Hepatocyte (in vitro differentiated cells): ENCODE measurements at regions not wholly inside any gene's neighbourhood (a gene's known extent, or its start where the extent isn't known, plus 50 kb on each side); places are given as distances from the start of the nearest gene placed in this dataset.

Source experiments
- DNase-seq: peaks from one replicate; pipeline ENCODE4 v3.0.0-alpha.2; 2016; ENCODE audit warnings: low spot score
- H2AFZ ChIP-seq: fragments of 200-600 bp; sonication (generic); 2 replicates; pipeline ENCODE4 v1.6.0; 2016; ENCODE audit warnings: antibody characterized with exemption, mild to moderate bottlenecking
- H3K27ac ChIP-seq: fragments of 200-600 bp; sonication (generic); 2 replicates; pipeline ENCODE4 v1.5.1; 2016; ENCODE audit warnings: mild to moderate bottlenecking
- H3K27me3 ChIP-seq: fragments of 200-600 bp; sonication (generic); 2 replicates; pipeline ENCODE4 v1.6.1; 2016
- H3K36me3 ChIP-seq: fragments of 200-600 bp; sonication (generic); replicated peaks from 2 replicates; pipeline ENCODE4 v1.5.1; 2016; ENCODE audit warnings: low read depth; ENCODE audit not compliant: insufficient read depth
- H3K4me1 ChIP-seq: fragments of 200-600 bp; sonication (generic); 2 replicates; pipeline ENCODE4 v1.5.1; 2016; ENCODE audit warnings: mild to moderate bottlenecking, moderate library complexity; ENCODE audit not compliant: insufficient read depth
- H3K4me2 ChIP-seq: fragments of 200-600 bp; sonication (generic); 2 replicates; pipeline ENCODE4 v1.6.0; 2016
- H3K4me3 ChIP-seq: fragments of 200-600 bp; sonication (generic); 2 replicates; pipeline ENCODE4 v1.5.1; 2016; ENCODE audit warnings: mild to moderate bottlenecking
- H3K79me2 ChIP-seq: fragments of 200-600 bp; sonication (generic); 2 replicates; pipeline ENCODE4 v1.6.0; 2017; ENCODE audit warnings: mild to moderate bottlenecking
- H3K9me2 ChIP-seq: fragments of 200-600 bp; sonication (generic); replicated peaks from 2 replicates; pipeline ENCODE4 v1.6.0; 2017; ENCODE audit warnings: mild to moderate bottlenecking; ENCODE audit not compliant: insufficient read depth
- H3K9me3 ChIP-seq: fragments of 200-600 bp; sonication (generic); 2 replicates; pipeline ENCODE4 v1.5.1; 2016; ENCODE audit warnings: low read depth, mild to moderate bottlenecking
- H4K20me1 ChIP-seq: fragments of 200-600 bp; sonication (generic); 2 replicates; pipeline ENCODE4 v1.6.0; 2016; ENCODE audit warnings: mild to moderate bottlenecking; ENCODE audit not compliant: insufficient read depth, poor library complexity, severe bottlenecking
- CTCF ChIP-seq: fragments of 200-600 bp; sonication (generic); IDR thresholded peaks from 2 replicates; pipeline ENCODE4 v1.5.1; 2016; ENCODE audit warnings: antibody characterized with exemption, mild to moderate bottlenecking; ENCODE audit not compliant: poor library complexity
- EZH2 ChIP-seq: fragments of 200-600 bp; sonication (generic); IDR thresholded peaks from 2 replicates; pipeline ENCODE4 v1.6.1; 2016; ENCODE audit warnings: antibody characterized with exemption, mild to moderate bottlenecking, borderline replicate concordance
- EZH2phosphoT487 ChIP-seq: fragments of 200-600 bp; sonication (generic); IDR thresholded peaks from one replicate; pipeline ENCODE4 v1.6.1; 2018; ENCODE audit warnings: antibody characterized with exemption, mild to moderate bottlenecking, low read depth, moderate library complexity; ENCODE audit not compliant: unreplicated experiment, severe bottlenecking
- WGBS: methylation state at CpG from one replicate; pipeline ENCODE4 v1.1.6; 2016; ENCODE audit warnings: low lambda C conversion rate; ENCODE audit errors: missing lambda C conversion rate; 5-methylcytosine and 5-hydroxymethylcytosine counted together

- Histone ChIP-seq H3K4me2 (no peak overlapping the region), H3K27me3 (no peaks in the 10 kb centered on the region), H3K9me3 (no peaks in the 10 kb centered on the region), H4K20me1 (no peaks in the 10 kb centered on the region), H2AFZ (no peak overlapping the region), H3K4me3 (no peak overlapping the region), H3K36me3 (no peaks in the 10 kb centered on the region), H3K27ac (no peak overlapping the region), H3K79me2 (no peaks in the 10 kb centered on the region), H3K4me1 (no peaks in the 10 kb centered on the region), H3K9me2 (no peaks in the 10 kb centered on the region)
- TF ChIP-seq CTCF, result no peak
- no peak for TF ChIP-seq EZH2
- TF ChIP-seq EZH2phosphoT487, result no peak
- 90% methylated on average over 1 of the region's 1 CpG for WGBS
- no peak for DNase-seq
These were observed 567.3 kb upstream of the GHITM start for GRCh38 chr10:83572036-83572435.

GRCh38 chr10:83574770-83575169, 564.5 kb upstream of the GHITM start:
- Histone ChIP-seq H3K9me2 (no peaks in the 10 kb centered on the region), H3K27me3 (no peaks in the 10 kb centered on the region), H3K4me2 (no peak overlapping the region), H3K4me3 (no peak overlapping the region), H3K4me1 (no peaks in the 10 kb centered on the region), H3K9me3 (no peaks in the 10 kb centered on the region), H2AFZ (no peak overlapping the region), H4K20me1 (no peaks in the 10 kb centered on the region), H3K79me2 (no peaks in the 10 kb centered on the region), H3K27ac (no peak overlapping the region), H3K36me3 (no peaks in the 10 kb centered on the region)
- TF ChIP-seq EZH2 (no peak), CTCF (no peak), EZH2phosphoT487 (no peak)
- DNase-seq, result no peak
- WGBS, result 85% methylated on average over 1 of the region's 1 CpG

GRCh38 chr10:83577421-83577820, 561.9 kb upstream of the GHITM start:
- H3K9me3 ChIP-seq, result no peaks in the 10 kb centered on the region
- no peak overlapping the region for H3K4me2 ChIP-seq
- H3K9me2 ChIP-seq, result no peaks in the 10 kb centered on the region
- H2AFZ ChIP-seq, result no peak overlapping the region
- no peaks in the 10 kb centered on the region for H4K20me1 ChIP-seq
- no peak for DNase-seq
- TF ChIP-seq EZH2 (no peak), CTCF (no peak)
- H3K36me3 ChIP-seq, result no peaks in the 10 kb centered on the region
- no peaks in the 10 kb centered on the region for H3K79me2 ChIP-seq
- H3K4me3 ChIP-seq, result no peak overlapping the region
- H3K27ac ChIP-seq, result no peak overlapping the region
- 97% methylated on average over 2 of the region's 2 CpGs for WGBS
- no peaks in the 10 kb centered on the region for H3K27me3 ChIP-seq
- H3K4me1 ChIP-seq, result no peaks in the 10 kb centered on the region

GRCh38 chr10:83580373-83581012, 558.8 kb upstream of the GHITM start:
- Histone ChIP-seq H2AFZ (no peak overlapping the region), H3K9me3 (no peaks in the 10 kb centered on the region), H3K9me2 (no peaks in the 10 kb centered on the region), H3K4me2 (no peak overlapping the region), H4K20me1 (no peaks in the 10 kb centered on the region), H3K27ac (no peak overlapping the region), H3K79me2 (no peaks in the 10 kb centered on the region), H3K27me3 (no peaks in the 10 kb centered on the region), H3K4me1 (no peaks in the 10 kb centered on the region), H3K36me3 (no peaks in the 10 kb centered on the region), H3K4me3 (no peak overlapping the region)
- WGBS, result 75% methylated on average over 4 of the region's 4 CpGs
- TF ChIP-seq CTCF (no peak), EZH2 (no peak), EZH2phosphoT487 (no peak)
- DNase-seq, result no peak
